ENCODE measurements at regions not wholly inside any gene's neighbourhood (a gene's known extent, or its start where the extent isn't known, plus 50 kb on each side); places are given as distances from the start of the nearest gene placed in this dataset.

DNA sequence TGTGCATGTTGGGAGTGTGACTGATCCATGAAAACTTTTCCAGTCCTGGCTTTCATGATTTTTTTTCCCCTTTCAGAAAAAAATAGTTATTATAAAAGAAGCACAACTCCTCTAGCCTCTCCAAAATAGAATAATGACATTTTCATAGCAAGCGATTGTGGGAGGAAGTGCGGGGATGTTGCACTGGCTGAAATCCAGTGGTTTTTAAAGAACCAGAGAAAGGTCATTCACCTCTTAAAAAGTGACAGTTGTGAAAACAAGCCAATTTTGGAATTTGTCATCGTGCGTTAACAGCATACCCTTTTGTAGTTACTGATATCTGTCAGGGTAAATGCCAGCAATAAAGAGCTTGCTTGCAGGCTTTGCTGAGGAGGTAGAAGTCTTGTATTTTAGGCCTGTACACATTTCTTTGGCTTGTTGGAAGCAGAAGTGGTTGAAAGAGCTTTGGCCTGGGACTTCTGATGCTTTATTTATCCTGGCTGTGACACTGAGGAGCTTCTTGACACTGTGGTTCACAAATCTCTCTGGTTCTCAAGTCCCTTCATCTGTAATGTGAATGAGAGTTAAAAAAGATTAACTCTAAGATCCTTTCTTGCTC is 545.9 kb downstream of the REEP3 start:
- 24% methylated on average over 4 of the region's 4 CpGs for WGBS
- H3K4me3 ChIP-seq (ENCODE audit: low read length in 2 of 2) = no peak overlapping the region
- H3K9me3 ChIP-seq (ENCODE audit: control insufficient read depth in 2 of 2, insufficient read depth in 1 of 2, low read length in 1 of 2) = no peaks in the 10 kb centered on the region
- no peaks in the 10 kb centered on the region for H3K27me3 ChIP-seq (ENCODE audit: control insufficient read depth in 2 of 2, insufficient read depth in 1 of 2, low read length in 1 of 2)
- no peaks in the 10 kb centered on the region for H3K4me1 ChIP-seq (ENCODE audit: control insufficient read depth in 2 of 2, insufficient read depth in 2 of 2, low read length in 2 of 2)
- no peak for DNase-seq (ENCODE audit: low read depth in 6 of 9, low spot score in 9 of 9)
- H3K36me3 ChIP-seq (ENCODE audit: control insufficient read depth in 2 of 2, insufficient read depth in 2 of 2, low read length in 1 of 2) = no peaks in the 10 kb centered on the region
- H3K27ac ChIP-seq (ENCODE audit: low read depth in 1 of 2, low read length in 1 of 2) = no peak overlapping the region

- no peak for DNase-seq (ENCODE audit: low read depth in 6 of 9, low spot score in 9 of 9)
- Histone ChIP-seq H3K27ac (ENCODE audit: low read depth in 1 of 2, low read length in 1 of 2) (no peak overlapping the region), H3K36me3 (ENCODE audit: control insufficient read depth in 2 of 2, insufficient read depth in 2 of 2, low read length in 1 of 2) (no peaks in the 10 kb centered on the region), H3K4me3 (ENCODE audit: low read length in 2 of 2) (no peak overlapping the region), H3K9me3 (ENCODE audit: control insufficient read depth in 2 of 2, insufficient read depth in 1 of 2, low read length in 1 of 2) (no peaks in the 10 kb centered on the region), H3K27me3 (ENCODE audit: control insufficient read depth in 2 of 2, insufficient read depth in 1 of 2, low read length in 1 of 2) (no peaks in the 10 kb centered on the region), H3K4me1 (ENCODE audit: control insufficient read depth in 2 of 2, insufficient read depth in 2 of 2, low read length in 2 of 2) (no peaks in the 10 kb centered on the region)
- 98% methylated on average over 2 of the region's 2 CpGs for WGBS
Measured at GRCh38 chr10:64067859-64068258, 546.7 kb downstream of the REEP3 start.

GRCh38 chr10:64070241-64070640 is 549.0 kb downstream of the REEP3 start:
- H3K4me3 ChIP-seq (ENCODE audit: low read length in 2 of 2) = no peak overlapping the region
- WGBS = 97% methylated on average over 1 of the region's 1 CpG
- no peaks in the 10 kb centered on the region for H3K36me3 ChIP-seq (ENCODE audit: control insufficient read depth in 2 of 2, insufficient read depth in 2 of 2, low read length in 1 of 2)
- H3K9me3 ChIP-seq (ENCODE audit: control insufficient read depth in 2 of 2, insufficient read depth in 1 of 2, low read length in 1 of 2) = no peaks in the 10 kb centered on the region
- no peaks in the 10 kb centered on the region for H3K27me3 ChIP-seq (ENCODE audit: control insufficient read depth in 2 of 2, insufficient read depth in 1 of 2, low read length in 1 of 2)
- DNase-seq (ENCODE audit: low read depth in 6 of 9, low spot score in 9 of 9) = no peak
- H3K4me1 ChIP-seq (ENCODE audit: control insufficient read depth in 2 of 2, insufficient read depth in 2 of 2, low read length in 2 of 2) = no peaks in the 10 kb centered on the region
- no peak overlapping the region for H3K27ac ChIP-seq (ENCODE audit: low read depth in 1 of 2, low read length in 1 of 2)

DNA sequence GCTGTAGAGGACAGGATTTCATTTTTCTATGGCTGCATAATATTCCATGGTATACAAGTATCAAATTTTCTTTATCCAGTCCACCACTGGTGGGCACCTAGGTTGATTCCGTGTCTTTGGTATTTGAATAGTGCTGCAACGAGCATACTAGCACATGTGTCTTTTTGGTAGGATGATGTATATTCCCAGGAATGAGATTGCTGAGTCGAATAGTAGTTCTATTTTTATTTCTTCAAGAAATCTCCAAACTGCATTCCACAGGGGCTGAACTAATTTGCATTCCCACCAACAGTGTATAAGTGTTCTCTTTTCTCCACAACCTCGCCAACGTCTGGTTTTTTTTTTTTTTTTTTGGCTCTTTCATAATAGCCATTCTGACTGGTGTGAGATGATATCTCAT is 550.0 kb downstream of the REEP3 start:
- 92% methylated on average over 5 of the region's 5 CpGs for WGBS

DNA sequence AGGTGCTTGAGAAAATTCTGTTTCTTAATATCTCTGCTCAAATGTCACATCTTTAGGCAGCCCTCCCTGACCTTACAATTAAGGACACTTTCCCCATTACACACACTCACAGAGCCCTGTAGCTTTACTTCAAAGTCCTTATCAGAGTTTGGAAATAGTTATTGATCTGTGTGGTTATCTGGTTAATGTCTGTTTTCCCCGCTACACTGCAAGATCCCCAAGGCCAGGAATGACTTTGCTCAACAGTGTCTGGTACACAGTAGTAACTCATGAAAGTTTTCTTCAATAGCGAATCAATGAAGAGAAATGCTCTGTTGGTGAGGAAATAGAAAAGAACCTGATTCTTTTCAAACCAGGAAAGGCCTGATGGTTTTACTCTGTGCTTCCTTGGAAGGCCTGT is 554.4 kb downstream of the REEP3 start:
- Histone ChIP-seq H3K27me3 (ENCODE audit: control insufficient read depth in 2 of 2, insufficient read depth in 1 of 2, low read length in 1 of 2) (no peaks in the 10 kb centered on the region), H3K4me1 (ENCODE audit: control insufficient read depth in 2 of 2, insufficient read depth in 2 of 2, low read length in 2 of 2) (no peaks in the 10 kb centered on the region), H3K9me3 (ENCODE audit: control insufficient read depth in 2 of 2, insufficient read depth in 1 of 2, low read length in 1 of 2) (no peaks in the 10 kb centered on the region), H3K36me3 (ENCODE audit: control insufficient read depth in 2 of 2, insufficient read depth in 2 of 2, low read length in 1 of 2) (no peaks in the 10 kb centered on the region), H3K4me3 (ENCODE audit: low read length in 2 of 2) (no peak overlapping the region), H3K27ac (ENCODE audit: low read depth in 1 of 2, low read length in 1 of 2) (no peak overlapping the region)
- WGBS = 92% methylated on average over 2 of the region's 2 CpGs
- DNase-seq (ENCODE audit: low read depth in 6 of 9, low spot score in 9 of 9) = no peak

More for the DNA sequence above, 550.0 kb downstream of the REEP3 start:
- no peak overlapping the region for H3K27ac ChIP-seq (ENCODE audit: low read depth in 1 of 2, low read length in 1 of 2)
- no peaks in the 10 kb centered on the region for H3K4me1 ChIP-seq (ENCODE audit: control insufficient read depth in 2 of 2, insufficient read depth in 2 of 2, low read length in 2 of 2)
- no peaks in the 10 kb centered on the region for H3K27me3 ChIP-seq (ENCODE audit: control insufficient read depth in 2 of 2, insufficient read depth in 1 of 2, low read length in 1 of 2)
- H3K4me3 ChIP-seq (ENCODE audit: low read length in 2 of 2) = no peak overlapping the region
- no peaks in the 10 kb centered on the region for H3K36me3 ChIP-seq (ENCODE audit: control insufficient read depth in 2 of 2, insufficient read depth in 2 of 2, low read length in 1 of 2)
- H3K9me3 ChIP-seq (ENCODE audit: control insufficient read depth in 2 of 2, insufficient read depth in 1 of 2, low read length in 1 of 2) = no peaks in the 10 kb centered on the region
- no peak for DNase-seq (ENCODE audit: low read depth in 6 of 9, low spot score in 9 of 9)

DNA sequence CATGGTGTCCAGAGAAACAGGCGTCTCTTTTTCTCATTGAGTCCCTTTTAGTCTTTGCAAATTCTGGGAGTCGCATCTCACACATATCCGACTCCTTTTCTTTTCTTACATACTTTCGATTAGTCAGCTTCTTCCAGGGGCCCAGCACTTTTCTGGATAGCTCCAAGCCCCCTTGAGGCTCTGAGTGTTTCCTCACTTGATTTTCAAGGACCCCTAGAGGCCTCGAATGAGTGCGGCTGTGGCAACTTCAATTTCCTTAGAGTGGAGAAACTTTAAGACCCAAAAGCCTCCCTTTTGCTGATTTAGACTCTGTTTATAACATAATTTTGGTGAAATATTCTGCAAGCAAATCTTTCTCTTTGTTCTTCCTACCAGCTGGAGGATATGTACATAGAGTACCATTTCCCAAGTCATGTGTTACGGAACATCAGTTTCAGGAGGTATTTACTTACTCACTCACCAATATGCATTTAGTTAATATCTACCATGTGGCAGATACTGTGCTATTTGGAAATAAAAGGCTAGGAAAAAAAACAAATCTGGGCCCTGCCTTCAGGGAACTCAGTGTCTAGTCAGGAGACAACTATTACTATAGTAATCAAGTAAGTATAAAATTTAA is 555.2 kb downstream of the REEP3 start:
- H3K36me3 ChIP-seq (ENCODE audit: control insufficient read depth in 2 of 2, insufficient read depth in 2 of 2, low read length in 1 of 2) = no peaks in the 10 kb centered on the region
- no peaks in the 10 kb centered on the region for H3K4me1 ChIP-seq (ENCODE audit: control insufficient read depth in 2 of 2, insufficient read depth in 2 of 2, low read length in 2 of 2)
- no peak overlapping the region for H3K4me3 ChIP-seq (ENCODE audit: low read length in 2 of 2)
- WGBS = 81% methylated on average over 7 of the region's 7 CpGs
- no peaks in the 10 kb centered on the region for H3K27me3 ChIP-seq (ENCODE audit: control insufficient read depth in 2 of 2, insufficient read depth in 1 of 2, low read length in 1 of 2)
- no peak overlapping the region for H3K27ac ChIP-seq (ENCODE audit: low read depth in 1 of 2, low read length in 1 of 2)
- DNase-seq (ENCODE audit: low read depth in 6 of 9, low spot score in 9 of 9) = no peak
- H3K9me3 ChIP-seq (ENCODE audit: control insufficient read depth in 2 of 2, insufficient read depth in 1 of 2, low read length in 1 of 2) = no peaks in the 10 kb centered on the region

- no peak for DNase-seq (ENCODE audit: low read depth in 6 of 9, low spot score in 9 of 9)
- no peaks in the 10 kb centered on the region for H3K36me3 ChIP-seq (ENCODE audit: control insufficient read depth in 2 of 2, insufficient read depth in 2 of 2, low read length in 1 of 2)
- no peaks in the 10 kb centered on the region for H3K9me3 ChIP-seq (ENCODE audit: control insufficient read depth in 2 of 2, insufficient read depth in 1 of 2, low read length in 1 of 2)
- no peak overlapping the region for H3K4me3 ChIP-seq (ENCODE audit: low read length in 2 of 2)
- H3K4me1 ChIP-seq (ENCODE audit: control insufficient read depth in 2 of 2, insufficient read depth in 2 of 2, low read length in 2 of 2) = no peaks in the 10 kb centered on the region
- H3K27me3 ChIP-seq (ENCODE audit: control insufficient read depth in 2 of 2, insufficient read depth in 1 of 2, low read length in 1 of 2) = no peaks in the 10 kb centered on the region
- 90% methylated on average over 1 of the region's 1 CpG for WGBS
- H3K27ac ChIP-seq (ENCODE audit: low read depth in 1 of 2, low read length in 1 of 2) = no peak overlapping the region
Measured at GRCh38 chr10:64079341-64079740, 558.1 kb downstream of the REEP3 start.

DNA sequence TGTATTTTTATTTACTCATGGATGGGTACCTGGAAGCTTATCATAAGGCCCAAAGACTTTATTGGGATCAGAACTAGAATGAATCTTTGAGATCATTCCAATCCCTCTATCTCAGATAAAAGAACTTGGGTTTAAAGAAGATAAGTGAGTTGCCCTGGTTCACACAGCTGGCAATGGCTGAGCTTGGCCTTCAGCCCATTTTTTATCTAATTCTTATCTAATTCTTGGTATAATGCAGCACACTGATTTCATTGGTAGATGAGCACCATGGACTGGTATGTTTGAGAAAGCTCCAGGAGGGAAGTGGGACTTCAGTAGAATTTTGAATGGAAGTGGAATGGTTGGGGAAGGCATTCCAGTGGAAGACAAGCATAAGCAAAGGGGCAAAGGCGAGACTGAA is 558.9 kb downstream of the REEP3 start:
- 82% methylated on average over 1 of the region's 1 CpG for WGBS
- H3K4me1 ChIP-seq (ENCODE audit: control insufficient read depth in 2 of 2, insufficient read depth in 2 of 2, low read length in 2 of 2) = no peaks in the 10 kb centered on the region
- H3K27me3 ChIP-seq (ENCODE audit: control insufficient read depth in 2 of 2, insufficient read depth in 1 of 2, low read length in 1 of 2) = no peaks in the 10 kb centered on the region
- H3K9me3 ChIP-seq (ENCODE audit: control insufficient read depth in 2 of 2, insufficient read depth in 1 of 2, low read length in 1 of 2) = no peaks in the 10 kb centered on the region
- H3K27ac ChIP-seq (ENCODE audit: low read depth in 1 of 2, low read length in 1 of 2) = no peak overlapping the region
- no peak for DNase-seq (ENCODE audit: low read depth in 6 of 9, low spot score in 9 of 9)
- no peak overlapping the region for H3K4me3 ChIP-seq (ENCODE audit: low read length in 2 of 2)
- no peaks in the 10 kb centered on the region for H3K36me3 ChIP-seq (ENCODE audit: control insufficient read depth in 2 of 2, insufficient read depth in 2 of 2, low read length in 1 of 2)

- no peaks in the 10 kb centered on the region for H3K36me3 ChIP-seq (ENCODE audit: control insufficient read depth in 2 of 2, insufficient read depth in 2 of 2, low read length in 1 of 2)
- no peak overlapping the region for H3K27ac ChIP-seq (ENCODE audit: low read depth in 1 of 2, low read length in 1 of 2)
- H3K4me3 ChIP-seq (ENCODE audit: low read length in 2 of 2) = no peak overlapping the region
- no peaks in the 10 kb centered on the region for H3K9me3 ChIP-seq (ENCODE audit: control insufficient read depth in 2 of 2, insufficient read depth in 1 of 2, low read length in 1 of 2)
- 91% methylated on average over 3 of the region's 3 CpGs for WGBS
- H3K4me1 ChIP-seq (ENCODE audit: control insufficient read depth in 2 of 2, insufficient read depth in 2 of 2, low read length in 2 of 2) = no peaks in the 10 kb centered on the region
- DNase-seq (ENCODE audit: low read depth in 6 of 9, low spot score in 9 of 9) = no peak
- no peaks in the 10 kb centered on the region for H3K27me3 ChIP-seq (ENCODE audit: control insufficient read depth in 2 of 2, insufficient read depth in 1 of 2, low read length in 1 of 2)
Measured at GRCh38 chr10:64081947-64082482, 560.8 kb downstream of the REEP3 start.

All from thymus (tissue), 11 donors.